Nephron (organoid): ENCODE measurements at regions not wholly inside any gene's neighbourhood (a gene's known extent, or its start where the extent isn't known, plus 50 kb on each side); places are given as distances from the start of the nearest gene placed in this dataset.
A peak's percentile ranks its signal among the peaks of the same experiment; 100 is the strongest.

ENCODE experiments used
- H3K27ac Mint-ChIP-seq, 3 experiments: 2 replicates each; pipeline ENCODE4 v1.8.0; 2020; ENCODE audit warnings: mixed read lengths in 3 of 3, mild to moderate bottlenecking in 2 of 3, moderate library complexity in 1 of 3
- H3K27me3 Mint-ChIP-seq: 2 replicates; pipeline ENCODE4 v1.8.0; 2021; ENCODE audit warnings: low read depth, mild to moderate bottlenecking, moderate library complexity, mixed read lengths
- H3K36me3 Mint-ChIP-seq: 2 replicates; pipeline ENCODE4 v1.8.0; 2020; ENCODE audit warnings: low read depth, mixed read lengths
- H3K4me1 Mint-ChIP-seq: 2 replicates; pipeline ENCODE4 v1.8.0; 2020; ENCODE audit warnings: mixed read lengths
- H3K4me3 Mint-ChIP-seq, 3 experiments: 2 replicates each; pipeline ENCODE4 v1.8.0; 2020; ENCODE audit warnings: mild to moderate bottlenecking in 3 of 3, mixed read lengths in 3 of 3, moderate library complexity in 2 of 3
- H3K9me3 Mint-ChIP-seq: 2 replicates; pipeline ENCODE4 v1.8.0; 2020; ENCODE audit warnings: mixed read lengths
- TF ChIP-seq, protein P1 (sequence below), 3 experiments: fragments of 200-600 bp; sonication (generic); IDR thresholded peaks; one replicate each; pipeline ENCODE4 v1.5.0; 2021; ENCODE audit warnings: antibody characterized with exemption in 3 of 3; ENCODE audit not compliant: unreplicated experiment in 3 of 3

DNA sequence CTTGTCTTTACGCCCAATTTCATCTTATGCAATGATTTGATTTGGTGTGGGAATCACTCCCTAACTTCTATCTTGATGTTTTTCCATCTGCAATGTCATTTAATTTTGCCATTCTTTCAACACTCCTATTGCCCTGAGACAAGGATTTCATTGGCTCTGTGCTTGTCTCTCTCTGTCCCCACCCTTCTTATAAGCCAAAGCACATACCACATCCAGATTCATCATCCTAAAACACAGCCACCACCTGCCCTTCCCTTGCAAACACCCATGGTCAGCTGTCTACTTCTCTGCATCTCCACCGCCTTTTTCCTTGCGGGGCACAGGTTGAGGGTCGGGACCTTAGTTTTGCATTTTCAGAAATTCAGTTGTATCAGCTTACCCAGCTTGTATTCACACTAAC is 225.8 kb upstream of the SOX21 start:
- Mint-ChIP-seq H3K27me3 (peaks cover 12% of the 10 kb centered on the region), H3K9me3 (no peaks in the 10 kb centered on the region), H3K4me1 (no peaks in the 10 kb centered on the region), H3K4me3 (no peak overlapping the region), H3K27ac (no peak overlapping the region), H3K36me3 (no peaks in the 10 kb centered on the region)
- TF ChIP-seq, protein P1, sequence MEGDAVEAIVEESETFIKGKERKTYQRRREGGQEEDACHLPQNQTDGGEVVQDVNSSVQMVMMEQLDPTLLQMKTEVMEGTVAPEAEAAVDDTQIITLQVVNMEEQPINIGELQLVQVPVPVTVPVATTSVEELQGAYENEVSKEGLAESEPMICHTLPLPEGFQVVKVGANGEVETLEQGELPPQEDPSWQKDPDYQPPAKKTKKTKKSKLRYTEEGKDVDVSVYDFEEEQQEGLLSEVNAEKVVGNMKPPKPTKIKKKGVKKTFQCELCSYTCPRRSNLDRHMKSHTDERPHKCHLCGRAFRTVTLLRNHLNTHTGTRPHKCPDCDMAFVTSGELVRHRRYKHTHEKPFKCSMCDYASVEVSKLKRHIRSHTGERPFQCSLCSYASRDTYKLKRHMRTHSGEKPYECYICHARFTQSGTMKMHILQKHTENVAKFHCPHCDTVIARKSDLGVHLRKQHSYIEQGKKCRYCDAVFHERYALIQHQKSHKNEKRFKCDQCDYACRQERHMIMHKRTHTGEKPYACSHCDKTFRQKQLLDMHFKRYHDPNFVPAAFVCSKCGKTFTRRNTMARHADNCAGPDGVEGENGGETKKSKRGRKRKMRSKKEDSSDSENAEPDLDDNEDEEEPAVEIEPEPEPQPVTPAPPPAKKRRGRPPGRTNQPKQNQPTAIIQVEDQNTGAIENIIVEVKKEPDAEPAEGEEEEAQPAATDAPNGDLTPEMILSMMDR (IDR thresholded peaks at IDR 0.05; ENCODE audit: unreplicated experiment in 3 of 3) = no peak

DNA sequence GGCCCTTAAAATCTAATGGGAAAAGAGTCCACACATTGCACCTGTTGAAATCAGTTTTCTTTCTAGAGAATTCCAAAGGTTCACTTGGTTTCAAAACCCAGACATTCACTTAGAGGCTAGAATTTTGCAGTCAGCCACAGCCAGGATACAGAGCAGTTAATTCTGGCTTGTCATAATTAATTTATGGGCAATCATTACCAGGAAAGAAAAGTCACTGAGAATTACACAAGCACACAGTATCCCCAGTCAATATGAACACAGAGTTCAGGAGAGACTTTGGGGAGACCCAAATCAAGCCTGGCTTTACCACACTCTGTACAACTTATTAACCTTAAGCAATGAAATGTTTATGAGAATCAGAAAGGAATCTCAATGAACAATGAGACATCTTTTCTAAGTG is 224.3 kb upstream of the SOX21 start:
- Mint-ChIP-seq H3K4me1 (no peaks in the 10 kb centered on the region), H3K27me3 (peaks cover 12% of the 10 kb centered on the region), H3K36me3 (no peaks in the 10 kb centered on the region), H3K9me3 (peaks cover 2% of the 10 kb centered on the region), H3K27ac (no peak overlapping the region), H3K4me3 (no peak overlapping the region)
- TF ChIP-seq, protein P1 (IDR thresholded peaks at IDR 0.05; ENCODE audit: unreplicated experiment in 3 of 3) = no peak

DNA sequence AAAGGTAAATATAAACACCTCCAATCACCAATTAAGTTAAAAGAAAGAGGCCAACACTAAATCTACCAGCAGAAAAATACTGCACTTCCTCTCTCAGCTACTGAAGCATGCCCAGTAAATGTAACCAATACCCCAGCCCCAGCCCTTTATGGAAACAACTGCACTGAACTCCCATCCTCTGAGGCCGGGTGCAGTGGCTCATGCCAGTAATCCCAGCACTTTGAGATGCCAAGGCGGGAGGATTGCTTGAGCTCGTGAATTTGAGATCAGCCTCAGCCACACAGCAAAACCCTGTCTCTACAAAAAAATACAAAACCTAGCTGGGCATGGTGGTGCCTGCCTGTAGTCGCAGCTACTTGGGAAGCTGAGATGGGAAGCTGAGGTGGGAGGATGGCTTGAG is 221.6 kb upstream of the SOX21 start:
- Mint-ChIP-seq H3K4me3 (no peak overlapping the region), H3K36me3 (no peaks in the 10 kb centered on the region), H3K9me3 (peaks cover 2% of the 10 kb centered on the region), H3K4me1 (no peaks in the 10 kb centered on the region), H3K27ac (no peak overlapping the region), H3K27me3 (peaks cover 12% of the 10 kb centered on the region)
- TF ChIP-seq, protein P1 (IDR thresholded peaks at IDR 0.05; ENCODE audit: unreplicated experiment in 3 of 3) = no peak

DNA sequence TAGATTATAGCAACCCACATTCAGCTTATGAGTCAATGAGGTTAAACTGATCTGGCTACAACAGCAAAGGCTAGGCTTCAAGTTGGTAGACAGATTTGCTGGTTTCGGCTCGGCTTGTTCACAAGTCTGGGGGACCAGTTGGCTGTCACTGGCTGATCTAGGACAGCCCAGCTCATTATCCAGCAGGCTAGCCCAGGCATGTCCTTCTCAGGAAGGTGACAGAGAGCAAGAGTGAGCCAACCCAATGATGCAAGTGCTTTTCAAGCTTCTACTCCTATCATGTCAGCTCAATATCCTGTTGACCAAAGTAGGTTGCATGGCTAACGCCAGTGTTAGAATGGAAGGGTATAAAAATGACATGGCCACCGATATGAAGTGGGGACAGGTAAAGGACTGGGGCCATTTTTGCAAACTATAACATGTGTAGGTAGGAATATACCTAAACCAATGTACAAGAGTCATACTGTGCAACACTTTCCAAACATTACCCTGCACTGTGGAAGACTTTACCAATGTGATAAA is 220.9 kb upstream of the SOX21 start:
- no peak overlapping the region for H3K4me3 Mint-ChIP-seq
- H3K27ac Mint-ChIP-seq = no peak overlapping the region
- H3K27me3 Mint-ChIP-seq = peaks cover 11% of the 10 kb centered on the region

GRCh38 chr13:94928127-94928775 is 215.9 kb upstream of the SOX21 start:
- no peak overlapping the region for H3K4me3 Mint-ChIP-seq
- TF ChIP-seq, protein P1 (IDR thresholded peaks at IDR 0.05; ENCODE audit: unreplicated experiment in 3 of 3) = no peak
- H3K4me1 Mint-ChIP-seq = peaks cover 3% of the 10 kb centered on the region
- H3K27ac Mint-ChIP-seq = peak overlapping the region in 1 of 3 experiments; percentile 42
- H3K9me3 Mint-ChIP-seq = peaks cover 2% of the 10 kb centered on the region
- no peaks in the 10 kb centered on the region for H3K36me3 Mint-ChIP-seq
- H3K27me3 Mint-ChIP-seq = no peaks in the 10 kb centered on the region

More for the DNA sequence above, 220.9 kb upstream of the SOX21 start:
- Mint-ChIP-seq H3K36me3 (no peaks in the 10 kb centered on the region), H3K9me3 (peaks cover 2% of the 10 kb centered on the region), H3K4me1 (no peaks in the 10 kb centered on the region)
- TF ChIP-seq, protein P1 (IDR thresholded peaks at IDR 0.05; ENCODE audit: unreplicated experiment in 3 of 3) = no peak

- Mint-ChIP-seq H3K27me3 (no peaks in the 10 kb centered on the region), H3K4me3 (no peak overlapping the region), H3K27ac (no peak overlapping the region), H3K4me1 (peaks cover 3% of the 10 kb centered on the region), H3K9me3 (no peaks in the 10 kb centered on the region), H3K36me3 (no peaks in the 10 kb centered on the region)
- TF ChIP-seq, protein P1 (IDR thresholded peaks at IDR 0.05; ENCODE audit: unreplicated experiment in 3 of 3) = no peak
These were observed 212.9 kb upstream of the SOX21 start for GRCh38 chr13:94925263-94925662.
